Astrocyte of the cerebellum (primary cell): ENCODE measurements at regions not wholly inside any gene's neighbourhood (a gene's known extent, or its start where the extent isn't known, plus 50 kb on each side); places are given as distances from the start of the nearest gene placed in this dataset.

Experiments
- DNase-seq: peaks from one replicate; pipeline ENCODE4 v3.0.0-alpha.2; 2011; ENCODE audit warnings: low read depth
- H3K4me3 ChIP-seq: 2 replicates; pipeline ENCODE4 v1.5.1; 2011; ENCODE audit warnings: mild to moderate bottlenecking, low read depth, low read length, moderate library complexity
- CTCF ChIP-seq: IDR thresholded peaks from 2 replicates; pipeline ENCODE4 v1.5.1; 2012; ENCODE audit warnings: low read length, low read depth, moderate library complexity, mild to moderate bottlenecking; ENCODE audit errors: missing control alignments
- in situ Hi-C: cut with HindIII; loops from 2 replicates; pipeline ENCODE4 v1.10.0; 2017; ENCODE audit warnings: low sequenced_read_pairs

DNA sequence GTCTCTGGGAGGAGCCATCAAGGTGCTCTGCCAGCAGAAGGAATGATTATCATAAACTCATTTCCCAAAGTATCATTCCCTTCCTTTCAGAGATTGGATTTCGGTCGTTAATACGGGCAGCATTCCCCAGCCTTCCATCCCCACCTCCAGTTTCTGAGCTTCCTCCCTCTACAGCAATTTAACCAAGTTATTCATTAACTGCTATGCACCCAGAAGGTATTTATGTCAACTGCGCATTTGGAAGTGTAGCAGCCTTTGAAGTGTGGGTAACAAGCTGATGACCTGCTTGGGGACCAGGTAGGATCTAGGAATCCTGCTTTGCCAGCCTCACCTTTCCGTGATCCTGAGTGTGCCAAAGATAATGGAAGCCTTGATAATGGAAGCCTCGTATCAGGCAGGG, 172.4 kb upstream of the IGSF21 start:
- in situ Hi-C loops = no loop called here
- TF ChIP-seq CTCF = no peak
- no peak overlapping the region for H3K4me3 ChIP-seq
- DNase-seq = no peak

- DNase-seq = no peak
- H3K4me3 ChIP-seq = no peak overlapping the region
- in situ Hi-C loops = no loop called here
- TF ChIP-seq CTCF = no peak
Observed at GRCh38 chr1:17941431-17942189, 166.0 kb upstream of the IGSF21 start.

DNA sequence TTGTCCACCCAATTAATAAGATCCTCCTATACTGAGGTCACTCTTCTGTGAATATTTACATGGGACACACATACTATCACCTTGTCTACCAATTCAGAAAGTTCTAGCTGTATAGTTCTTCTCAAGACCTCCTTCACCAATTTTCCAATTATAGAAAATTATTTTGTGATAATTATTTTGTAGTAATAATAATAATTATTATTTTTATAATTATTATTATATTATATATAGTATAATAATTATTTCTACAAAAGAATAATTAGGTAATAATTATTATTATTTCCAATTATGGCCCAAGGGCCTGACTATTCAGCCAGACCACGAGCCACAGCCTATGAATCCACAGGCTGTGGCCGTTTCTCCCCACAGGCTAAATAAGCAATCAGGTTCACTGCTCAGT, 164.1 kb upstream of the IGSF21 start:
- TF ChIP-seq CTCF = no peak
- in situ Hi-C loops = no loop called here
- H3K4me3 ChIP-seq = no peak overlapping the region
- DNase-seq = no peak

GRCh38 chr1:17944646-17945045, 163.0 kb upstream of the IGSF21 start:
- no peak for DNase-seq
- H3K4me3 ChIP-seq = no peak overlapping the region
- no peak for TF ChIP-seq CTCF
- in situ Hi-C loops = no loop called here

DNA sequence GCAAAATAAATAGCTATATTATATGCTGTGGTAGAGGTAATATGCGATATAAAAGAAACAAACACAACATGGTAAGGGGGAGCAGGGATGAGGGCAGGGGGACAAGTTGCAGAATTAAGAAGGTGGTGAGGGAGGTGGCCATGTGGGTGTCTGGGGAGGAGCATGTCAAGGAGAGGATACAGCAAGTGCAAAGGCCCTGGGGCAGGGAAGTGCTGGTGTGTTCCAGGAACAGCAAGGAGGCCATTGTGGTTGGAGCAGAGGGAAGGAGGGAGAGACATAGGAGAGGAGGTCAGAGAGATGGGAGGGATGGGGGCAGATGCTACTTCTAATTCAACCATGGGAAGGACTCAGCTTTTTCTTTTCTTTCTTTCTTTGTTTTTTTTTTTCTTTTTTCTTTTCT, 161.2 kb upstream of the IGSF21 start:
- H3K4me3 ChIP-seq = no peak overlapping the region
- no peak for DNase-seq
- TF ChIP-seq CTCF = no peak
- in situ Hi-C loops = no loop called here

- H3K4me3 ChIP-seq = no peak overlapping the region
- in situ Hi-C loops = no loop called here
- no peak for DNase-seq
- no peak for TF ChIP-seq CTCF
Observed at GRCh38 chr1:17948594-17948993, 159.0 kb upstream of the IGSF21 start.
